HL-60 (cell line): ENCODE measurements at regions not wholly inside any gene's neighbourhood (a gene's known extent, or its start where the extent isn't known, plus 50 kb on each side); places are given as distances from the start of the nearest gene placed in this dataset.

Experiments used
- DNase-seq, 2 experiments: peaks; one replicate each; pipeline ENCODE4 v3.0.0-alpha.2; 2010 to 2020; ENCODE audit warnings: low read depth in 1 of 2, low spot score in 1 of 2
- H3K27ac ChIP-seq: fragments of 250-450 bp; sonication (Bioruptor Pico); replicated peaks from 2 replicates; pipeline ENCODE4 v1.5.1; 2020; ENCODE audit warnings: mild to moderate bottlenecking, moderate library complexity
- H3K27me3 ChIP-seq: fragments of 250-450 bp; sonication (Bioruptor Pico); 2 replicates; pipeline ENCODE4 v1.5.1; 2021; ENCODE audit warnings: mild to moderate bottlenecking, moderate library complexity; ENCODE audit not compliant: insufficient read depth, poor library complexity, severe bottlenecking
- H3K4me3 ChIP-seq: replicated peaks from 2 replicates; pipeline ENCODE4 v1.5.1; 2011; ENCODE audit warnings: mild to moderate bottlenecking, control low read depth, low read length; ENCODE audit not compliant: insufficient read depth
- CTCF ChIP-seq: IDR thresholded peaks from one replicate; pipeline ENCODE4 v1.5.1; 2011; ENCODE audit warnings: low read length, control low read depth, inconsistent platforms; ENCODE audit not compliant: insufficient read depth
- GABPA ChIP-seq: IDR thresholded peaks from 2 replicates; pipeline ENCODE4 v1.6.1; 2012; ENCODE audit warnings: low read depth
- POLR2AphosphoS5 ChIP-seq: IDR thresholded peaks from 2 replicates; pipeline ENCODE4 v1.6.1; 2012; ENCODE audit warnings: low read depth
- REST ChIP-seq: IDR thresholded peaks from 2 replicates; pipeline ENCODE4 v1.6.1; 2012; ENCODE audit warnings: low read depth; ENCODE audit not compliant: insufficient replicate concordance
- SPI1 ChIP-seq: IDR thresholded peaks from 2 replicates; pipeline ENCODE4 v1.6.1; 2012; ENCODE audit warnings: low read depth, mild to moderate bottlenecking, borderline replicate concordance

DNA sequence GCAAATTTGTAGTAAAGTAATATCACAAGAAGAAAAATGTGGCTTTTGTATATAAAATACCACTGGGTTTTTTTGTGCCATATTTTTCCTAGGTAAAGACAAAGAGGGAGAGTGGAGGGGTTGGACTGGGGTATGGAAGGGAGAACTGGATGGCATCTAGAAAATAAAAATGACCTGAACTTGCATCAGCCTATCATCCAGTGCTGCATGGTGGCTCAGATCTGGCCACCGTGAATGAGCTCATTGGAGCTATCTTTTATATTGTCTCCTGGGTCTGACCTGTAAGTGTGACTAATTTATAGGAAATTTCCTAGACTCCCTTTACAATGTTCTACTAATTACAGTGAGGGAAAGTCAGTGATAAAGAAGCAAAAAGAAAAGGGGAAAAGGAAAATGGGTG is 369.0 kb downstream of the TMEM182 start:
- Histone ChIP-seq H3K27ac (no peak overlapping the region), H3K4me3 (no peak overlapping the region), H3K27me3 (no peaks in the 10 kb centered on the region)
- no peak for TF ChIP-seq POLR2AphosphoS5
- TF ChIP-seq CTCF = no peak
- TF ChIP-seq REST = no peak
- no peak for TF ChIP-seq GABPA
- no peak for TF ChIP-seq SPI1
- DNase-seq = no peak

- H3K4me3 ChIP-seq = no peak overlapping the region
- TF ChIP-seq SPI1 = no peak
- TF ChIP-seq CTCF = no peak
- TF ChIP-seq GABPA = no peak
- no peak for TF ChIP-seq POLR2AphosphoS5
- TF ChIP-seq REST = no peak
- no peak overlapping the region for H3K27ac ChIP-seq
These were observed 370.8 kb downstream of the TMEM182 start for GRCh38 chr2:103132536-103133217.

DNA sequence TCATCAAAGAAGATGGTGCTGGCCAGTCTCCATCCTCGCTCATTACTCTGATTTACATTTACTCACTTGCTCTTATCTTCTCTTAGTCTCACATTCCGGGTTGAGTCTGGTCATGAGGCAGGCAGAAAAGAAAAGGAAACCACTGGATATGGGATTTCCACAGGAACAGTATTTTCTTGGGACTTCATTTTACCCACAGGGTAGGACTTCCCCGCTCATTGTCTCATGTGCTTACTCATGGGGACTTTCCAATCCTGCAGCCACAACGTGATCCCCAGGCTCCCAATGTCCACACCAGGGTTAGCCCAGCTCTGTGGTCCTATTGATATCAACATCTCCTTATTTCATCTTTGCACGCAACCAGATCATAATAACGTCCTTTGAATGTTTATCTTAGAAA is 373.8 kb downstream of the TMEM182 start:
- DNase-seq = no peak
- Histone ChIP-seq H3K4me3 (no peak overlapping the region), H3K27ac (no peak overlapping the region), H3K27me3 (no peaks in the 10 kb centered on the region)
- no peak for TF ChIP-seq REST
- no peak for TF ChIP-seq POLR2AphosphoS5
- no peak for TF ChIP-seq SPI1
- TF ChIP-seq CTCF = no peak
- TF ChIP-seq GABPA = no peak

More at GRCh38 chr2:103132536-103133217, 370.8 kb downstream of the TMEM182 start:
- no peak for DNase-seq
- H3K27me3 ChIP-seq = no peaks in the 10 kb centered on the region
